ENCODE measurements at regions not wholly inside any gene's neighbourhood (a gene's known extent, or its start where the extent isn't known, plus 50 kb on each side); places are given as distances from the start of the nearest gene placed in this dataset.
"Not testable (repeated sequence)": the region's sequence is repeated elsewhere in the genome, so short reads cannot be mapped to it uniquely, and the experiment has no call there.

DNA sequence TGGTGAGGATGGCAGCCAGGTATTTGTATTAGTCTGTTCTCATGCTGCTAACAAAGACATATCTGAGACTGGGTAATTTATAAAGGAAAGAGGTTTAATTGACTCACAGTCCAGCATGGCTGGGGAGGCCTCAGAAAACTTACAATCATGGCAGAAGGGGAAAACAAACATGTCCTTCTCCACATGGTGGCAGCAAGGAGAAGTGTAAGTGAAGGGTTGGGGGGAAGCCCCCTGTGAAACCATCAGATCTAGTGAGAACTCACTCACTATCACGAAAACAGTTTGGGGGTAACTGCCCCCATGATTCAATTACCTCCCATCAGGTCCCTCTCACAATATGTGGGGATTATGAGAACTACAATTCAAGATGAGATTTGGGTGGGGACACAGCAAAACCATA, 276.8 kb downstream of the OLFM4 start:
- TF ChIP-seq POLR2A, POLR2AphosphoS5 (IDR thresholded peaks at IDR 0.05): not testable (repeated sequence)
- TF ChIP-seq, protein P1, sequence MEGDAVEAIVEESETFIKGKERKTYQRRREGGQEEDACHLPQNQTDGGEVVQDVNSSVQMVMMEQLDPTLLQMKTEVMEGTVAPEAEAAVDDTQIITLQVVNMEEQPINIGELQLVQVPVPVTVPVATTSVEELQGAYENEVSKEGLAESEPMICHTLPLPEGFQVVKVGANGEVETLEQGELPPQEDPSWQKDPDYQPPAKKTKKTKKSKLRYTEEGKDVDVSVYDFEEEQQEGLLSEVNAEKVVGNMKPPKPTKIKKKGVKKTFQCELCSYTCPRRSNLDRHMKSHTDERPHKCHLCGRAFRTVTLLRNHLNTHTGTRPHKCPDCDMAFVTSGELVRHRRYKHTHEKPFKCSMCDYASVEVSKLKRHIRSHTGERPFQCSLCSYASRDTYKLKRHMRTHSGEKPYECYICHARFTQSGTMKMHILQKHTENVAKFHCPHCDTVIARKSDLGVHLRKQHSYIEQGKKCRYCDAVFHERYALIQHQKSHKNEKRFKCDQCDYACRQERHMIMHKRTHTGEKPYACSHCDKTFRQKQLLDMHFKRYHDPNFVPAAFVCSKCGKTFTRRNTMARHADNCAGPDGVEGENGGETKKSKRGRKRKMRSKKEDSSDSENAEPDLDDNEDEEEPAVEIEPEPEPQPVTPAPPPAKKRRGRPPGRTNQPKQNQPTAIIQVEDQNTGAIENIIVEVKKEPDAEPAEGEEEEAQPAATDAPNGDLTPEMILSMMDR (IDR thresholded peaks at IDR 0.05) = not testable (repeated sequence)
